G401 (cell line): ENCODE measurements at regions not wholly inside any gene's neighbourhood (a gene's known extent, or its start where the extent isn't known, plus 50 kb on each side); places are given as distances from the start of the nearest gene placed in this dataset.

Experiments
- DNase-seq: peaks from one replicate; pipeline ENCODE4 v3.0.0-alpha.2; 2015; ENCODE audit warnings: low spot score
- in situ Hi-C: cut with HindIII; loops from 2 replicates; pipeline ENCODE4 v1.10.0; 2016; ENCODE audit warnings: low sequenced_read_pairs, mixed read lengths

DNA sequence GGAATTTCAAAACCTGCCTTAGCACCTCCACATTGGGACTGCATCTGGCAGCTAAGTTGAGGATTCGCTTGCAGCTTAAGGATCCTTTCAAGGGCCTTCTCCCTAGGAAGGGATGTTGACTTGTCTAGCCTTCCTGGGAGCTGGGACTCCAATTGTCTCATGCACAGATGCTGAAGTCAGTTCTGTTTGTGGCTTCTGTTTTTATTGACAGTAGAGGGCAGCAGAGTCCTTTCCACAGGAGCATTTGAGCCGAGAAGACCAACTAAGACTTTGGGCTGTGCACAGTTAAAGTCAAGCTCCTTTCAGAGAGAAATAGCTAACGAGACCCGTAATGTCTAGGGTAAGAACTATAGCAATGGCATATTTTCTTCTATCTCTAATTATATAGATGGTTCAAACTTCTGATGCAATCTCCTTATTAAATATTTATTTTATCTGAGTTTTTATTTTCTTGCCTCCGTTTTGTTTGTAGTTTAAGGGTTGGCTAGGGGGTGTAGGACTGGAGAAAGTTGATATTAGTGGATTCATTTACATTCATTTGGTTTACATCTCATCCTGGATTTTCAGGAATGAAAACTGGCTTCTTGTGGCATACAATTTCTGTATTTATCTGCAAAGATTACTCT is 59.7 kb upstream of the KBTBD8 start:
- peak; percentile 70 for DNase-seq
- in situ Hi-C loops = no loop called here

DNA sequence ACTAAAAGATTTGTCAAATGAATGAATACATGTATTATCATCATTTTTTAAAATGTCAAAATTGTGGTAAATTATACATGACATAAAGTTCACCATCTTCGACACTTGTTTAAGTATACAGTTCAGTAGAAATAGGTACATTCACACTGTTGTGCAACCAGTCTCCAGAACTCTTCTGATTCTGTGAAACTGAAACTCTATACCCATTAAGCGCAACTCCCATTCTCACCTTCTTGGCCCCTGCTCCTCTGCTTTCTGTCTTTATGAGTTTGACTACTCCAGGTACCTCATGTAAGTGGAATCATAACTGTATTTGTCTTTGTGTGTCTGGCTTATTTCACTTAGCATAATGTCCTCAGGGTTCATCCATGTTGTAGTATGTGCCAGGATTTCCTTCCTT is 50.1 kb upstream of the KBTBD8 start:
- in situ Hi-C loops = no loop called here
- no peak for DNase-seq
